Spleen (tissue), 11 donors: ENCODE measurements at regions not wholly inside any gene's neighbourhood (a gene's known extent, or its start where the extent isn't known, plus 50 kb on each side); places are given as distances from the start of the nearest gene placed in this dataset.

Source experiments
- DNase-seq: peaks from one replicate; pipeline ENCODE4 v3.0.0-alpha.2; 2020
- H3K27ac ChIP-seq, 8 donors: fragments of 200-600 bp; sonication (generic) in 7 of 8; 1 replicate in 4 of 8; 2 replicates in 4 of 8; pipeline versions ENCODE4 v1.5.0 to v1.8.0; 2016 to 2021; ENCODE audit warnings: inconsistent platforms in 4 of 8, mild to moderate bottlenecking in 4 of 8, moderate library complexity in 1 of 8
- H3K27me3 ChIP-seq, 7 donors: fragments of 200-600 bp; sonication (generic) in 6 of 7; replicated peaks in 1 of 7; 1 replicate in 4 of 7; 2 replicates in 3 of 7; pipeline versions ENCODE4 v1.5.0 to v1.8.0; 2016 to 2021; ENCODE audit warnings: inconsistent platforms in 3 of 7, mild to moderate bottlenecking in 1 of 7
- H3K36me3 ChIP-seq, 6 donors: fragments of 200-600 bp; sonication (generic) in 5 of 6; 1 replicate in 4 of 6; 2 replicates in 2 of 6; pipeline versions ENCODE4 v1.5.0 to v1.8.0; 2016 to 2021; ENCODE audit warnings: inconsistent platforms in 2 of 6
- H3K4me1 ChIP-seq, 6 donors: fragments of 200-600 bp; sonication (generic) in 5 of 6; 1 replicate in 3 of 6; 2 replicates in 3 of 6; pipeline versions ENCODE4 v1.5.0 to v1.8.0; 2016 to 2021; ENCODE audit warnings: inconsistent platforms in 3 of 6
- H3K4me3 ChIP-seq, 8 donors: fragments of 200-600 bp; sonication (generic) in 7 of 8; 1 replicate in 4 of 8; 2 replicates in 4 of 8; pipeline versions ENCODE4 v1.5.0 to v1.8.0; 2016 to 2021; ENCODE audit warnings: inconsistent platforms in 4 of 8, mild to moderate bottlenecking in 4 of 8, moderate library complexity in 2 of 8
- H3K9me3 ChIP-seq, 8 donors: fragments of 200-600 bp; sonication (generic) in 7 of 8; 1 replicate in 4 of 8; 2 replicates in 4 of 8; pipeline versions ENCODE4 v1.5.0 to v1.8.0; 2016 to 2021; ENCODE audit warnings: inconsistent platforms in 4 of 8
- CTCF ChIP-seq, 11 experiments: fragments of 200-600 bp in 7 of 11; fragments of 450-650 bp in 4 of 11; sonication (generic) in 4 of 11; IDR thresholded peaks in 8 of 11; conservative IDR thresholded peaks in 3 of 11; 1 replicate in 7 of 11; 2 replicates in 4 of 11; pipeline versions ENCODE4 v1.4.0 to v1.8.0; 2016 to 2021; ENCODE audit warnings: antibody characterized with exemption in 11 of 11, inconsistent platforms in 4 of 11, mild to moderate bottlenecking in 1 of 11
- POLR2A ChIP-seq, 3 donors: fragments of 450-650 bp; IDR thresholded peaks; one replicate each; pipeline ENCODE4 v1.5.1; 2017; ENCODE audit warnings: antibody characterized with exemption in 3 of 3, mild to moderate bottlenecking in 1 of 3
- POLR2AphosphoS5 ChIP-seq, 3 donors: sonication (generic); formaldehyde crosslinking; IDR thresholded peaks; one replicate each; pipeline ENCODE4 v1.5.1; 2017; ENCODE audit warnings: antibody characterized with exemption in 3 of 3
- WGBS, 5 donors: extraction: QIAGEN DNeasy Blood & Tissue Kit in 3 of 5; methylation state at CpG; one replicate each; pipeline versions ENCODE4 v1.1.5 to v1.1.7; 2013 to 2018; 5-methylcytosine and 5-hydroxymethylcytosine counted together
- intact Hi-C: fragments of 100-400 bp; cut with DNase I; formaldehyde crosslinking; loops from one replicate; pipeline ENCODE4 v1.15.0; 2023; ENCODE audit warnings: low total_unique reads
- donor health status: healthy with polysubstance abuse.
- donor health status: DM: no; HTN: no; CAD: no; lungs with moderate emphysema.
- donor health status: DM: no; HTN: no; CAD: no.
- donor health status: Bipolar disorder and iron deficiency.
- donor health status: healthy.
- donor health status: DM: no; HTN: no; CAD: no.
- donor health status: DM: yes; HTN: yes; CAD: no.

DNA sequence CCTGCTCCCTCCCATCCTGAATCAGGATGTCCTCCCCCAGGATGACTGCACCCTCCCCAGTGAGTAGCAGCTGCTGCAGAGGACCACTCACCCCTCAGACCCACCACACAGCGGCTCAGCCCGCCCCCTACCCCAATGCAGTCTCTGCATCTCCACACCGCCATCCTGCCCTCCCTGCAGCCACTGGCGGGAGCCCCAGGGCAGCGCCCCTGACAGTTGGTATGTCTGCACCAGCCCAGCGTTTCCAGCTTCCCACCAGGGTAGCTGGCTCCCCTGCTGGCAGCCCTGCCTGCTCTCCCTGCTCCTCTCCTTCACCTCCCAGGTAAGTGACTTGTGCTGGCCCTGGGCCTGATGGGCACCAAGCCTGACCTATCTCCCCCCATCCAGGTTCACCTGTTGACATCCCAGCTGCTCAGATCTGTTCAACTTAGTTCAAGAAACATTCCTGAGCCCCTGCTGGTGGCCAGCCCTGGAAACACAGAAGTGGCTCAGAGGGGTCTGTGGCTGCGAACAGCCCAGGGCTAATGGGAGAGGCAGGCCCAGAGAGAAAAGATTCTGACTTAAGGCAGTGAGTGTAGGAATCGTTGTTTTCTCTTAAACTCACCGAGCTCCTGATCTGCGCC is 117.7 kb upstream of the RAB6C start:
- 88 to 94% (median 90%) methylated on average over 10 of the region's 10 CpGs for WGBS, 5 donors
- intact Hi-C loops, result no loop called here
- TF ChIP-seq CTCF (IDR thresholded peaks at IDR 0.05 in 8 of 11, conservative IDR thresholded peaks at IDR 0.05 in 3 of 11), result no peak
- no peak for TF ChIP-seq POLR2AphosphoS5 (IDR thresholded peaks at IDR 0.05)
- TF ChIP-seq POLR2A (IDR thresholded peaks at IDR 0.05), result no peak
- no peaks in the 10 kb centered on the region for H3K27me3 ChIP-seq
- H3K4me3 ChIP-seq, result no peak overlapping the region
- no peaks in the 10 kb centered on the region for H3K9me3 ChIP-seq
- no peak overlapping the region for H3K27ac ChIP-seq
- no peaks in the 10 kb centered on the region for H3K36me3 ChIP-seq
- H3K4me1 ChIP-seq, result no peaks in the 10 kb centered on the region
- DNase-seq, result no peak

- H3K4me1 ChIP-seq, result no peaks in the 10 kb centered on the region
- no peaks in the 10 kb centered on the region for H3K9me3 ChIP-seq
- H3K4me3 ChIP-seq, result no peak overlapping the region
- no peak overlapping the region for H3K27ac ChIP-seq
- DNase-seq, result no peak
- no peaks in the 10 kb centered on the region for H3K36me3 ChIP-seq
- intact Hi-C loops, result no loop called here
- TF ChIP-seq POLR2A (IDR thresholded peaks at IDR 0.05), result no peak
- TF ChIP-seq CTCF (IDR thresholded peaks at IDR 0.05 in 8 of 11, conservative IDR thresholded peaks at IDR 0.05 in 3 of 11), result no peak
- no peak for TF ChIP-seq POLR2AphosphoS5 (IDR thresholded peaks at IDR 0.05)
- H3K27me3 ChIP-seq, result no peaks in the 10 kb centered on the region
- 84 to 93% (median 87%) methylated on average over 8 of the region's 8 CpGs for WGBS, 5 donors
Measured at GRCh38 chr2:129862668-129863067, 116.8 kb upstream of the RAB6C start.

DNA sequence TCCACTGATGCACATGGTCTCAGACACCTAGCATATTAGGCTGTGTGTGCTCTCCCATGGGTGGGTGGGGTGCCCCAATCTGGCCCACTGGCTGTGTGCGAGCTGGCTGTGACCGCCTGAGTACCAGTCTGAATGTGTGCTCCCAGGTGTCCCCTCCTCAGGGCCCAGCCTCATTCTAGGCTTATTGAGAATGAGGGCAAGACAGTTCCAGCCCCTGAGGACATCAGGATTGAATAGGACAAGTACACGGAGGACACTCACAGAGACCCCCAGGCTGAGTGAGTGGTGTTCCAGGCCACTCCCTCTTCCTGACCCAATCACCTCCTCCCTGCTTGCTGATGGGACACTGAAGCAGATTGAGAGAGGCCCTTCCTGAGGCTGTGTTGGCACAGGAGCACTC is 116.1 kb upstream of the RAB6C start:
- H3K27me3 ChIP-seq, result no peaks in the 10 kb centered on the region
- no peaks in the 10 kb centered on the region for H3K36me3 ChIP-seq
- H3K9me3 ChIP-seq, result no peaks in the 10 kb centered on the region
- TF ChIP-seq POLR2A (IDR thresholded peaks at IDR 0.05), result no peak
- no peak for TF ChIP-seq CTCF (IDR thresholded peaks at IDR 0.05 in 8 of 11, conservative IDR thresholded peaks at IDR 0.05 in 3 of 11)
- TF ChIP-seq POLR2AphosphoS5 (IDR thresholded peaks at IDR 0.05), result no peak
- H3K27ac ChIP-seq, result no peak overlapping the region
- intact Hi-C loops, result no loop called here
- 84 to 95% (median 88%) methylated on average over 1 to 3 of the region's 3 CpGs for WGBS, 5 donors
- H3K4me1 ChIP-seq, result no peaks in the 10 kb centered on the region
- no peak overlapping the region for H3K4me3 ChIP-seq
- DNase-seq, result no peak

DNA sequence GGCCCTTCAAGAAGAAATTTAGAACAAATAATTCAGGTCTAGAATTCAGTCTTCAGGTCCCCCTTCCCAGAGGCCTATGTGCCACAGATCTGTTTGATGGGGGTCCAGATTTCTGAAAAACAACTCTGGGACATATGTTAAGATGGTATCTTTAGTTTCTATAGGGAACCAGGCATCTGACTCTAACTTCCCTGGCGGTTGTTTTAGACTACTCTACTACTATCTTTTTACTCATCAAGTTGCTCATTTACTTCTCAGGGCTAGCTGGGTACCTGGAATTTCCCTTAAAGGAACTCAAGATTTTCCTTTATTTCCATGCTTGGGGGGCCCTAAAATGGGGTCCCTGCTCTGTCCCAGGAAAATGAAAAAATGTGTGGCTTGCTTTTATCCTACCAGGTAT is 114.7 kb upstream of the RAB6C start:
- Histone ChIP-seq H3K27me3 (no peaks in the 10 kb centered on the region), H3K27ac (no peak overlapping the region), H3K9me3 (no peaks in the 10 kb centered on the region), H3K36me3 (no peaks in the 10 kb centered on the region), H3K4me3 (no peak overlapping the region), H3K4me1 (no peaks in the 10 kb centered on the region)
- no peak for DNase-seq
- whole genome bisulfite sequencing, 5 donors, result 85 to 100% (median 88%) methylated on average over 1 of the region's 1 CpG
- intact Hi-C loops, result no loop called here
- no peak for TF ChIP-seq POLR2AphosphoS5 (IDR thresholded peaks at IDR 0.05)
- TF ChIP-seq POLR2A (IDR thresholded peaks at IDR 0.05), result no peak
- no peak for TF ChIP-seq CTCF (IDR thresholded peaks at IDR 0.05 in 8 of 11, conservative IDR thresholded peaks at IDR 0.05 in 3 of 11)
